ENCODE measurements at regions not wholly inside any gene's neighbourhood (a gene's known extent, or its start where the extent isn't known, plus 50 kb on each side); places are given as distances from the start of the nearest gene placed in this dataset.

GRCh38 chr1:8096105-8097011 is 70.2 kb upstream of the ERRFI1 start:
- no peaks in the 10 kb centered on the region for H3K36me3 ChIP-seq
- 67 to 80% (median 70%) methylated on average over 12 of the region's 12 CpGs for WGBS, 5 donors
- H3K4me1 ChIP-seq = peaks cover 0 to 29% (median 15%) of the 10 kb centered on the region in 6 donors
- H3K9me3 ChIP-seq = no peaks in the 10 kb centered on the region
- peaks cover 0 to 4% (median 0%) of the 10 kb centered on the region in 7 donors for H3K27me3 ChIP-seq (replicated peaks in 1 of 7)
- intact Hi-C loops (cut with DNase I; ENCODE audit: low total_unique reads) = no loop called here
- no peak for DNase-seq
- no peak overlapping the region for H3K4me3 ChIP-seq
- peak overlapping the region in 6 of 8 donors; percentile 9 to 69 (median 53) for H3K27ac ChIP-seq
- TF ChIP-seq CTCF (IDR thresholded peaks at IDR 0.05 in 8 of 11, conservative IDR thresholded peaks at IDR 0.05 in 3 of 11) (no peak), POLR2AphosphoS5 (IDR thresholded peaks at IDR 0.05) (no peak), POLR2A (IDR thresholded peaks at IDR 0.05) (no peak)

GRCh38 chr1:8095584-8095983 is 69.5 kb upstream of the ERRFI1 start:
- intact Hi-C loops (cut with DNase I; ENCODE audit: low total_unique reads) = no loop called here
- no peak for DNase-seq
- Histone ChIP-seq H3K36me3 (no peaks in the 10 kb centered on the region), H3K27ac (peak overlapping the region in 1 of 8 donors; percentile 60), H3K9me3 (no peaks in the 10 kb centered on the region), H3K4me3 (no peak overlapping the region), H3K4me1 (peaks cover 0 to 29% (median 15%) of the 10 kb centered on the region in 6 donors), H3K27me3 (replicated peaks in 1 of 7) (peaks cover 0 to 4% (median 0%) of the 10 kb centered on the region in 7 donors)
- 94 to 98% (median 96%) methylated on average over 5 of the region's 5 CpGs for WGBS, 5 donors
- TF ChIP-seq POLR2A (IDR thresholded peaks at IDR 0.05) = no peak
- TF ChIP-seq POLR2AphosphoS5 (IDR thresholded peaks at IDR 0.05) = no peak
- no peak for TF ChIP-seq CTCF (IDR thresholded peaks at IDR 0.05 in 8 of 11, conservative IDR thresholded peaks at IDR 0.05 in 3 of 11)

- peaks cover 0 to 7% (median 0%) of the 10 kb centered on the region in 7 donors for H3K27me3 ChIP-seq (replicated peaks in 1 of 7)
- no peaks in the 10 kb centered on the region for H3K9me3 ChIP-seq
- H3K27ac ChIP-seq = no peak overlapping the region
- H3K4me3 ChIP-seq = no peak overlapping the region
- TF ChIP-seq CTCF (IDR thresholded peaks at IDR 0.05 in 8 of 11, conservative IDR thresholded peaks at IDR 0.05 in 3 of 11) (no peak), POLR2A (IDR thresholded peaks at IDR 0.05) (no peak), POLR2AphosphoS5 (IDR thresholded peaks at IDR 0.05) (no peak)
- no peaks in the 10 kb centered on the region for H3K36me3 ChIP-seq
- intact Hi-C loops (cut with DNase I; ENCODE audit: low total_unique reads) = no loop called here
- DNase-seq = no peak
- peaks cover 0 to 29% (median 15%) of the 10 kb centered on the region in 6 donors for H3K4me1 ChIP-seq
- 77 to 83% (median 79%) methylated on average over 18 of the region's 18 CpGs for WGBS, 5 donors
Observed at GRCh38 chr1:8094481-8095241, 68.6 kb upstream of the ERRFI1 start.

All from spleen (tissue), 11 donors.